HCT116 (cell line): ENCODE measurements at regions not wholly inside any gene's neighbourhood (a gene's known extent, or its start where the extent isn't known, plus 50 kb on each side); places are given as distances from the start of the nearest gene placed in this dataset.

Source experiments
- ATAC-seq: fragments of 200-7000 bp; cut with Tn5 transposase; 2 replicates; pipeline ENCODE4 v1.9.1; 2020; ENCODE audit warnings: mild to moderate bottlenecking, moderate library complexity
- BruUV-seq: library from RNA; stranded (reverse); fragments of 400-500 nt; replicated peaks from 2 replicates; lab custom pipeline; 2021; lab: Mats Ljungman, UMichigan
- CTCF ChIA-PET: fragments of 300-600 bp; sonication (Branson Sonifier 250); formaldehyde crosslinking; loops from one replicate; lab custom pipeline; 2021; ENCODE audit warnings: antibody characterized with exemption; lab: Charles Lee
- POLR2A ChIA-PET: fragments of 300-600, 350-600 bp; sonication (Branson Sonifier 250); formaldehyde crosslinking; loops from one replicate; lab custom pipeline; 2021; ENCODE audit warnings: antibody characterized with exemption; lab: Charles Lee
- RAD21 ChIA-PET, 2 experiments: fragments of 300-600 bp; sonication (Branson Sonifier 250); formaldehyde crosslinking; loops; one replicate each; lab custom pipeline; 2023; ENCODE audit warnings: low total read pairs in 2 of 2; ENCODE audit not compliant: uncharacterized antibody in 2 of 2, unreplicated experiment in 2 of 2, low non-redundant PET in 1 of 2; lab: Charles Lee
- DNase-seq: peaks from one replicate; pipeline ENCODE4 v3.0.0-alpha.2; 2010; ENCODE audit warnings: low read depth, low spot score
- H2AFZ ChIP-seq: fragments of 200-600 bp; shearing (Covaris generic), sonication (generic); 2 replicates; pipeline ENCODE4 v1.6.1; 2017; ENCODE audit warnings: low read depth, mixed run types, mixed read lengths, antibody characterized with exemption, low read length; ENCODE audit not compliant: poor library complexity, severe bottlenecking
- H3K27ac ChIP-seq: 2 replicates; pipeline ENCODE4 v1.5.1; 2012; ENCODE audit warnings: low read depth, low read length
- H3K27me3 ChIP-seq: fragments of 200-600 bp; sonication (generic); 2 replicates; pipeline ENCODE4 v1.6.1; 2016; ENCODE audit warnings: mixed run types, low read length, mixed read lengths; ENCODE audit not compliant: insufficient read depth
- H3K36me3 ChIP-seq, 2 experiments: fragments of 200-500 bp in 1 of 2; fragments of 200-600 bp in 1 of 2; sonication (Bioruptor generic) in 1 of 2; sonication (generic) in 1 of 2; 2 replicates each; pipeline versions ENCODE4 v1.5.1 to v1.6.1; 2014 to 2016; ENCODE audit warnings: low read length in 2 of 2, inconsistent platforms in 1 of 2, mixed read lengths in 1 of 2, mixed run types in 1 of 2; ENCODE audit not compliant: insufficient read depth in 2 of 2, control insufficient read depth in 1 of 2
- H3K4me1 ChIP-seq, 2 experiments: fragments of 200-600 bp in 1 of 2; sonication (generic) in 1 of 2; 2 replicates each; pipeline versions ENCODE4 v1.5.1 to v1.6.1; 2012 to 2017; ENCODE audit warnings: low read length in 2 of 2, inconsistent platforms in 1 of 2, mild to moderate bottlenecking in 1 of 2, mixed read lengths in 1 of 2, mixed run types in 1 of 2, moderate library complexity in 1 of 2; ENCODE audit not compliant: insufficient read depth in 2 of 2, control insufficient read depth in 1 of 2
- H3K4me2 ChIP-seq: fragments of 200-600 bp; sonication (generic); 2 replicates; pipeline ENCODE4 v1.6.1; 2017; ENCODE audit warnings: mixed run types, low read length, mixed read lengths
- H3K4me3 ChIP-seq, 2 experiments: fragments of 200-600 bp in 1 of 2; sonication (generic) in 1 of 2; replicated peaks in 1 of 2; 2 replicates each; pipeline ENCODE4 v1.5.1; 2011 to 2016; ENCODE audit warnings: low read length in 2 of 2, control low read depth in 1 of 2, low read depth in 1 of 2, mild to moderate bottlenecking in 1 of 2, mixed read lengths in 1 of 2, mixed run types in 1 of 2
- H3K79me2 ChIP-seq: fragments of 200-600 bp; sonication (generic); 2 replicates; pipeline ENCODE4 v1.6.1; 2017; ENCODE audit warnings: mild to moderate bottlenecking, mixed run types, low read length, moderate library complexity, mixed read lengths; ENCODE audit not compliant: insufficient read depth
- H3K9ac ChIP-seq: fragments of 200-600 bp; sonication (generic); 2 replicates; pipeline ENCODE4 v1.6.1; 2016; ENCODE audit warnings: low read length, mixed read lengths
- H3K9me2 ChIP-seq: fragments of 200-600 bp; sonication (generic), shearing (Covaris generic); 2 replicates; pipeline ENCODE4 v1.6.1; 2017; ENCODE audit warnings: mixed run types, mild to moderate bottlenecking, moderate library complexity; ENCODE audit not compliant: insufficient read depth
- H3K9me3 ChIP-seq, 2 experiments: fragments of 200-500 bp in 1 of 2; fragments of 200-600 bp in 1 of 2; sonication (Bioruptor generic) in 1 of 2; sonication (generic) in 1 of 2; 2 replicates each; pipeline ENCODE4 v1.6.1; 2014 to 2017; ENCODE audit warnings: low read length in 2 of 2, mixed read lengths in 2 of 2, inconsistent platforms in 1 of 2, low read depth in 1 of 2, mild to moderate bottlenecking in 1 of 2, mixed run types in 1 of 2, moderate library complexity in 1 of 2; ENCODE audit not compliant: control insufficient read depth in 1 of 2, insufficient read depth in 1 of 2
- H4K20me1 ChIP-seq: fragments of 200-600 bp; sonication (generic), shearing (Covaris generic); 2 replicates; pipeline ENCODE4 v1.6.1; 2017; ENCODE audit warnings: mixed run types, mild to moderate bottlenecking, moderate library complexity; ENCODE audit not compliant: insufficient read depth
- CBX3 ChIP-seq: IDR thresholded peaks from 2 replicates; pipeline ENCODE4 v1.6.1; 2012; ENCODE audit warnings: low read depth
- EGR1 ChIP-seq: IDR thresholded peaks from 2 replicates; pipeline ENCODE4 v1.6.1; 2012; ENCODE audit warnings: low read depth
- EZH2phosphoT487 ChIP-seq: fragments of 200-600 bp; IDR thresholded peaks from 2 replicates; pipeline ENCODE4 v1.6.1; 2018; ENCODE audit warnings: antibody characterized with exemption, borderline replicate concordance
- POLR2AphosphoS5 ChIP-seq: IDR thresholded peaks from 2 replicates; pipeline ENCODE4 v1.6.1; 2011; ENCODE audit warnings: mild to moderate bottlenecking, low read depth, low read length, moderate library complexity
- YY1 ChIP-seq: IDR thresholded peaks from 2 replicates; pipeline ENCODE4 v1.6.1; 2011; ENCODE audit warnings: low read length, low read depth, moderate library complexity, mild to moderate bottlenecking; ENCODE audit not compliant: insufficient replicate concordance; ENCODE audit errors: extremely low read depth
- intact Hi-C: fragments of 100-400 bp; cut with micrococcal nuclease; formaldehyde crosslinking; loops from 2 replicates; pipeline ENCODE4 v1.10.0; 2022
- TF ChIP-seq, protein P1 (sequence below): IDR thresholded peaks from 2 replicates; pipeline ENCODE4 v1.6.1; 2012; ENCODE audit warnings: low read depth
- TF ChIP-seq, protein P2 (sequence below): IDR thresholded peaks from 2 replicates; pipeline ENCODE4 v1.6.1; 2011; ENCODE audit warnings: mild to moderate bottlenecking, low read length, moderate library complexity; ENCODE audit not compliant: insufficient replicate concordance; ENCODE audit errors: extremely low read depth

DNA sequence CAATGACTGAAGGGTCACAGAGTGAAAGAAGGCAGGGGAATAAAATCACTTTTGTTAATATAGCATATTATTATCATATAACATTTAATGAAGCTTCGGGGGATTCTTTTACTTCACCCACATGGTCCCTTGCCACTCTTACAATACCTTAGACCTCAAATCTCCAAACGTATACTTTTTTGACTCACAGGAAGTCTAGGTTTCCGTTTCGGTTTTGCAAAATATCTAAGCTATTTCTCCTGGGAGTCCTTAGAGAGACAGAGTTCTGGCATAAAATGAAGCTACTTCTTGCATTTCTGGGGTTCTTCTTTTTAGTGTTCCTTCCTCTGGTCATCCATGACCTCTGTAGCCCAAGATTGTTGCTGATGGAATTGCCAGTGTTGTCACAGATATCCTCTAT, 590.5 kb upstream of the ATP2B1 start:
- CTCF ChIA-PET, result no interaction called here
- ATAC-seq, result no peak
- intact Hi-C loops, result no loop called here
- RAD21 ChIA-PET, result no interaction called here
- H4K20me1 ChIP-seq, result no peaks in the 10 kb centered on the region
- no peak for DNase-seq
- no TSS peak for BruUV-seq
- no peak overlapping the region for H3K27ac ChIP-seq
- H3K79me2 ChIP-seq, result no peaks in the 10 kb centered on the region
- no peak overlapping the region for H3K9ac ChIP-seq
- no peaks in the 10 kb centered on the region for H3K9me3 ChIP-seq
- no peak overlapping the region for H2AFZ ChIP-seq
- no peaks in the 10 kb centered on the region for H3K4me1 ChIP-seq
- H3K4me3 ChIP-seq, result no peak overlapping the region
- H3K36me3 ChIP-seq, result no peaks in the 10 kb centered on the region
- TF ChIP-seq EZH2phosphoT487, result no peak
- no peak overlapping the region for H3K4me2 ChIP-seq
- no peaks in the 10 kb centered on the region for H3K27me3 ChIP-seq
- POLR2A ChIA-PET, result no interaction called here
- no peaks in the 10 kb centered on the region for H3K9me2 ChIP-seq

DNA sequence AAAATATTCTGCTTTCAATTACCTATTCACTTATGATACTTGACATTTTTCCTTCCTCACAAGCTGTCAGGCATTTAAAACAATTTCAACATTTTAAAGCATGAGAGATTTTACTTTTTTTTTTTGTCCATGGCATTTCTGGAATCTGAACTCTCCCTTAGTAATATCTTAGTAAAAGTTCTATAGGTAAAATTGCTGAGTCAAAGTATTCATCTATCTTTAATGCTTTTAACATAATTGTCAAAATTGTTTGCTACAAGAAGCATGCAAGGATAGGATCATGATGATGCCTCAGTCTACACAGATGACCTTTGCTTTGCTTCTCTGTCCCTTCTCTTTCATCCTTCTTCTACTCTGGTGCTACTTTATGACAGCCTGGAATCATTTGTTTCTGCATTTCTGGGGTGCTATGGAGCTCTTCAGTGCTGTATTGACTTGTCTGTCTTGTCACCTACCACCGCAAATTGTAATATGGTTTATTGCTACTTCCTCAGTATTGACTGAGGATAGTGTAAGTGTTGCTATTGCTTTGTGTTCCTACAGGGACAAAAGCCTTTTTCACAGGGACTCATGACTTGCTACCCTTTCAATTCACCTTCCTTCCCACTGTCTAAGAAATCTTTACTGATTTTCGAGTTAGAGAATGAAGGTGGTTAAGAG, 589.8 kb upstream of the ATP2B1 start:
- ATAC-seq, result no peak

DNA sequence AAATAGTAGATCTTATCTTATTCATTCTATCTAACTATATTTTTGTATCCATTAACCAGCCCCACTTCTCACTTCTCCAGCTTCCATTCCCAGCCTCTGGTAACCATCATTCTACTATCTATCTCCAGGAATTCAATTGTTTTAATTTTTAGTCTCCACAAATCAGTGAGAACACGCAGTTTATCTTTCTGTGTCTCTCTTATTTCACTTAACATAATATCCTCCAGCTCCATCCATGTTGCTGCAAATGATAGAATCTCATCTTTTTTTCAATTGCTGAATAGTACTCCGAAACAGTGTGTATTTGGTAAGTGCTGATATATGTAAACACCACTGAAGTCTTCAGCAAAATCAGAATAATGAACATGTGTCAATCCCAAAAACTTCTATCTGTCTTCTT, 587.2 kb upstream of the ATP2B1 start:
- no peak overlapping the region for H3K27ac ChIP-seq
- H3K36me3 ChIP-seq, result no peaks in the 10 kb centered on the region
- H3K9ac ChIP-seq, result no peak overlapping the region
- no peak overlapping the region for H2AFZ ChIP-seq
- ATAC-seq, result no peak
- no peaks in the 10 kb centered on the region for H3K79me2 ChIP-seq
- H3K27me3 ChIP-seq, result no peaks in the 10 kb centered on the region
- BruUV-seq, result no TSS peak
- DNase-seq, result no peak
- no peaks in the 10 kb centered on the region for H3K4me1 ChIP-seq
- no peaks in the 10 kb centered on the region for H3K9me3 ChIP-seq
- H3K9me2 ChIP-seq, result no peaks in the 10 kb centered on the region
- H3K4me2 ChIP-seq, result no peak overlapping the region
- intact Hi-C loops, result no loop called here
- no peaks in the 10 kb centered on the region for H4K20me1 ChIP-seq
- ChIA-PET RAD21 (no interaction called here), POLR2A (no interaction called here), CTCF (no interaction called here)
- H3K4me3 ChIP-seq, result no peak overlapping the region
- TF ChIP-seq, protein P1, sequence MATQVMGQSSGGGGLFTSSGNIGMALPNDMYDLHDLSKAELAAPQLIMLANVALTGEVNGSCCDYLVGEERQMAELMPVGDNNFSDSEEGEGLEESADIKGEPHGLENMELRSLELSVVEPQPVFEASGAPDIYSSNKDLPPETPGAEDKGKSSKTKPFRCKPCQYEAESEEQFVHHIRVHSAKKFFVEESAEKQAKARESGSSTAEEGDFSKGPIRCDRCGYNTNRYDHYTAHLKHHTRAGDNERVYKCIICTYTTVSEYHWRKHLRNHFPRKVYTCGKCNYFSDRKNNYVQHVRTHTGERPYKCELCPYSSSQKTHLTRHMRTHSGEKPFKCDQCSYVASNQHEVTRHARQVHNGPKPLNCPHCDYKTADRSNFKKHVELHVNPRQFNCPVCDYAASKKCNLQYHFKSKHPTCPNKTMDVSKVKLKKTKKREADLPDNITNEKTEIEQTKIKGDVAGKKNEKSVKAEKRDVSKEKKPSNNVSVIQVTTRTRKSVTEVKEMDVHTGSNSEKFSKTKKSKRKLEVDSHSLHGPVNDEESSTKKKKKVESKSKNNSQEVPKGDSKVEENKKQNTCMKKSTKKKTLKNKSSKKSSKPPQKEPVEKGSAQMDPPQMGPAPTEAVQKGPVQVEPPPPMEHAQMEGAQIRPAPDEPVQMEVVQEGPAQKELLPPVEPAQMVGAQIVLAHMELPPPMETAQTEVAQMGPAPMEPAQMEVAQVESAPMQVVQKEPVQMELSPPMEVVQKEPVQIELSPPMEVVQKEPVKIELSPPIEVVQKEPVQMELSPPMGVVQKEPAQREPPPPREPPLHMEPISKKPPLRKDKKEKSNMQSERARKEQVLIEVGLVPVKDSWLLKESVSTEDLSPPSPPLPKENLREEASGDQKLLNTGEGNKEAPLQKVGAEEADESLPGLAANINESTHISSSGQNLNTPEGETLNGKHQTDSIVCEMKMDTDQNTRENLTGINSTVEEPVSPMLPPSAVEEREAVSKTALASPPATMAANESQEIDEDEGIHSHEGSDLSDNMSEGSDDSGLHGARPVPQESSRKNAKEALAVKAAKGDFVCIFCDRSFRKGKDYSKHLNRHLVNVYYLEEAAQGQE, result no peak
- TF ChIP-seq CBX3, result no peak
- TF ChIP-seq, protein P2, sequence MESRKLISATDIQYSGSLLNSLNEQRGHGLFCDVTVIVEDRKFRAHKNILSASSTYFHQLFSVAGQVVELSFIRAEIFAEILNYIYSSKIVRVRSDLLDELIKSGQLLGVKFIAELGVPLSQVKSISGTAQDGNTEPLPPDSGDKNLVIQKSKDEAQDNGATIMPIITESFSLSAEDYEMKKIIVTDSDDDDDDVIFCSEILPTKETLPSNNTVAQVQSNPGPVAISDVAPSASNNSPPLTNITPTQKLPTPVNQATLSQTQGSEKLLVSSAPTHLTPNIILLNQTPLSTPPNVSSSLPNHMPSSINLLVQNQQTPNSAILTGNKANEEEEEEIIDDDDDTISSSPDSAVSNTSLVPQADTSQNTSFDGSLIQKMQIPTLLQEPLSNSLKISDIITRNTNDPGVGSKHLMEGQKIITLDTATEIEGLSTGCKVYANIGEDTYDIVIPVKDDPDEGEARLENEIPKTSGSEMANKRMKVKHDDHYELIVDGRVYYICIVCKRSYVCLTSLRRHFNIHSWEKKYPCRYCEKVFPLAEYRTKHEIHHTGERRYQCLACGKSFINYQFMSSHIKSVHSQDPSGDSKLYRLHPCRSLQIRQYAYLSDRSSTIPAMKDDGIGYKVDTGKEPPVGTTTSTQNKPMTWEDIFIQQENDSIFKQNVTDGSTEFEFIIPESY, result no peak
- no peak for TF ChIP-seq YY1
- no peak for TF ChIP-seq EGR1

More for the DNA sequence above, 589.8 kb upstream of the ATP2B1 start:
- H3K9ac ChIP-seq, result no peak overlapping the region
- CTCF ChIA-PET, result no interaction called here
- TF ChIP-seq POLR2AphosphoS5, result no peak
- POLR2A ChIA-PET, result no interaction called here
- no peak overlapping the region for H2AFZ ChIP-seq
- DNase-seq, result no peak
- no peaks in the 10 kb centered on the region for H4K20me1 ChIP-seq
- no peaks in the 10 kb centered on the region for H3K79me2 ChIP-seq
- H3K27me3 ChIP-seq, result no peaks in the 10 kb centered on the region
- H3K4me2 ChIP-seq, result no peak overlapping the region
- RAD21 ChIA-PET, result no interaction called here
- H3K9me2 ChIP-seq, result no peaks in the 10 kb centered on the region
- no peak overlapping the region for H3K27ac ChIP-seq
- BruUV-seq, result no TSS peak
- no peaks in the 10 kb centered on the region for H3K4me1 ChIP-seq
- no peaks in the 10 kb centered on the region for H3K36me3 ChIP-seq
- intact Hi-C loops, result no loop called here
- no peak overlapping the region for H3K4me3 ChIP-seq
- H3K9me3 ChIP-seq, result no peaks in the 10 kb centered on the region
